ENCODE measurements at regions not wholly inside any gene's neighbourhood (a gene's known extent, or its start where the extent isn't known, plus 50 kb on each side); places are given as distances from the start of the nearest gene placed in this dataset.

GRCh38 chr2:180677930-180678624 lies 302.3 kb upstream of the UBE2E3 start:
- TF ChIP-seq CTCF (IDR thresholded peaks at IDR 0.05): no peak
- no peak for TF ChIP-seq POLR2AphosphoS5 (IDR thresholded peaks at IDR 0.05)
- no peak for TF ChIP-seq EP300 (IDR thresholded peaks at IDR 0.05)
- TF ChIP-seq POLR2A (IDR thresholded peaks at IDR 0.05): no peak
